K562 (cell line): ENCODE measurements at regions not wholly inside any gene's neighbourhood (a gene's known extent, or its start where the extent isn't known, plus 50 kb on each side); places are given as distances from the start of the nearest gene placed in this dataset.

Experiments used
- ATAC-seq: fragments of 200-7000 bp; cut with Tn5 transposase; 3 replicates; pipeline ENCODE4 v1.9.1; 2020; ENCODE audit warnings: moderate library complexity
- BruUV-seq: library from RNA; stranded (reverse); fragments of 400-500 nt; replicated peaks from 2 replicates; lab custom pipeline; 2021; lab: Mats Ljungman, UMichigan
- CTCF ChIA-PET: fragments of 300-600 bp; formaldehyde crosslinking; extraction: SDS; loops from one replicate; lab custom pipeline; 2021; ENCODE audit warnings: low intra/inter-chr PET ratio; lab: Yijun Ruan, JAX
- POLR2A ChIA-PET: fragments of 300-600, 350-650 bp; sonication (Branson Sonifier 250); formaldehyde crosslinking; extraction: SDS; loops from one replicate; lab custom pipeline; 2021; ENCODE audit warnings: antibody characterized with exemption, inconsistent platforms; lab: Yijun Ruan, JAX
- DNase-seq, 4 experiments: peaks; one replicate each; pipeline versions ENCODE4 v3.0.0 to v3.0.0-alpha.2; 2011 to 2018; ENCODE audit warnings: low spot score in 3 of 4, mixed read lengths in 3 of 4; ENCODE audit errors: extremely low read depth in 1 of 4
- FAIRE-seq: peaks from 2 replicates; lab custom pipeline; 2011; peaks lifted over from hg19 to GRCh38; lab: Jason Lieb, UNC
- H2AFZ ChIP-seq: 2 replicates; pipeline ENCODE4 v1.6.0; 2011; ENCODE audit warnings: low read depth, low read length, control low read depth, inconsistent platforms
- H3K27ac ChIP-seq: fragments of 200-600 bp; 3 replicates; pipeline ENCODE4 v1.8.0; 2011; ENCODE audit warnings: low read depth, mild to moderate bottlenecking, control low read depth, inconsistent platforms, low read length, moderate library complexity, mixed read lengths; ENCODE audit errors: extremely low read depth
- H3K27me3 ChIP-seq, 2 experiments: fragments of 300-600 bp in 1 of 2; 2 replicates in 1 of 2; 3 replicates in 1 of 2; pipeline versions ENCODE4 v1.6.0 to v1.8.0; 2011; ENCODE audit warnings: inconsistent platforms in 2 of 2, low read length in 2 of 2, mild to moderate bottlenecking in 1 of 2, mixed read lengths in 1 of 2, moderate library complexity in 1 of 2; ENCODE audit not compliant: control insufficient read depth in 2 of 2, insufficient read depth in 2 of 2
- H3K36me3 ChIP-seq: fragments of 300-600 bp; 3 replicates; pipeline ENCODE4 v1.8.0; 2011; ENCODE audit warnings: mild to moderate bottlenecking, low read length, inconsistent platforms; ENCODE audit not compliant: control insufficient read depth, insufficient read depth
- H3K4me1 ChIP-seq, 2 experiments: fragments of 200-600 bp in 1 of 2; replicated peaks in 1 of 2; 2 replicates in 1 of 2; 3 replicates in 1 of 2; pipeline versions ENCODE4 v1.5.1 to v1.8.0; 2011; ENCODE audit warnings: inconsistent platforms in 2 of 2, low read length in 2 of 2, mild to moderate bottlenecking in 1 of 2, mixed read lengths in 1 of 2, moderate library complexity in 1 of 2; ENCODE audit not compliant: control insufficient read depth in 2 of 2, insufficient read depth in 2 of 2
- H3K4me2 ChIP-seq: 2 replicates; pipeline ENCODE4 v1.6.1; 2011; ENCODE audit warnings: low read length, control low read depth, inconsistent platforms, mixed read lengths; ENCODE audit not compliant: insufficient read depth
- H3K4me3 ChIP-seq: fragments of 200-600 bp; sonication (generic), shearing (Covaris generic); 2 replicates; pipeline ENCODE4 v1.5.1; 2016; ENCODE audit warnings: control low read depth, inconsistent platforms
- H3K79me2 ChIP-seq: fragments of 200-600 bp; 3 replicates; pipeline ENCODE4 v1.8.0; 2011; ENCODE audit warnings: low read length, inconsistent platforms; ENCODE audit not compliant: control insufficient read depth, insufficient read depth
- H3K9ac ChIP-seq, 2 experiments: 2 replicates each; pipeline versions ENCODE4 v1.6.0 to v1.6.1; 2011; ENCODE audit warnings: low read depth in 2 of 2, low read length in 2 of 2, control low read depth in 1 of 2, inconsistent platforms in 1 of 2, mild to moderate bottlenecking in 1 of 2, mixed read lengths in 1 of 2; ENCODE audit not compliant: insufficient read depth in 1 of 2
- H3K9me1 ChIP-seq: one replicate; pipeline ENCODE4 v1.6.0; 2011; ENCODE audit warnings: inconsistent platforms, mild to moderate bottlenecking, low read length, moderate library complexity; ENCODE audit not compliant: control insufficient read depth, insufficient read depth
- H3K9me3 ChIP-seq: replicated peaks from 2 replicates; pipeline ENCODE4 v1.5.1; 2011; ENCODE audit warnings: low read depth, low read length, inconsistent platforms; ENCODE audit not compliant: control insufficient read depth, insufficient read depth
- H4K20me1 ChIP-seq: replicated peaks from 2 replicates; pipeline ENCODE4 v1.6.1; 2011; ENCODE audit warnings: low read length, inconsistent platforms, mixed read lengths; ENCODE audit not compliant: control insufficient read depth, insufficient read depth
- ATF3 ChIP-seq, 2 experiments: fragments of 450-650 bp in 1 of 2; sonication (generic) in 1 of 2; formaldehyde crosslinking in 1 of 2; IDR thresholded peaks in 1 of 2; conservative IDR thresholded peaks in 1 of 2; 2 replicates each; pipeline versions ENCODE4 v1.6.1 to v1.8.1; 2016 to 2023; ENCODE audit warnings: mild to moderate bottlenecking in 2 of 2, moderate library complexity in 2 of 2, inconsistent platforms in 1 of 2, missing genetic modification reagents in 1 of 2
- KAT8 ChIP-seq: fragments of 450-650 bp; IDR thresholded peaks from 2 replicates; pipeline ENCODE4 v1.6.1; 2016; ENCODE audit warnings: low read depth, mild to moderate bottlenecking
- L3MBTL2 ChIP-seq: fragments of 450-650 bp; IDR thresholded peaks from 2 replicates; pipeline ENCODE4 v1.6.1; 2016; ENCODE audit warnings: mild to moderate bottlenecking, moderate library complexity
- PTBP1 ChIP-seq: fragments of 200-400 bp; formaldehyde crosslinking; IDR thresholded peaks from 2 replicates; pipeline ENCODE4 v1.6.1; 2017; ENCODE audit warnings: low read depth, low read length
- RBBP5 ChIP-seq: fragments of 200-600 bp; sonication (generic); IDR thresholded peaks from 2 replicates; pipeline ENCODE4 v1.6.1; 2012; ENCODE audit warnings: borderline replicate concordance, mild to moderate bottlenecking, low read length, control low read depth, inconsistent platforms; ENCODE audit not compliant: insufficient read depth, poor library complexity, severe bottlenecking
- SOX6 ChIP-seq: fragments of 450-650 bp; IDR thresholded peaks from 2 replicates; pipeline ENCODE4 v1.6.1; 2014; ENCODE audit warnings: mild to moderate bottlenecking
- ZNF124 ChIP-seq: sonication (generic); formaldehyde crosslinking; IDR thresholded peaks from 2 replicates; pipeline ENCODE4 v1.8.1; 2022; ENCODE audit warnings: missing genetic modification reagents
- ZNF23 ChIP-seq: fragments of 250-450 bp; sonication (Bioruptor Pico); IDR thresholded peaks from 2 replicates; pipeline ENCODE4 v1.4.0; 2020; ENCODE audit warnings: mild to moderate bottlenecking
- ZNF764 ChIP-seq: fragments of 250-450 bp; sonication (Bioruptor Pico); IDR thresholded peaks from 2 replicates; pipeline ENCODE4 v1.4.0; 2020; ENCODE audit warnings: low read depth, mild to moderate bottlenecking, moderate library complexity
- WGBS: fragments of 100-300 bp; shearing (Covaris generic); methylation state at CpG from one replicate; pipeline ENCODE4 v1.1.6; 2016; ENCODE audit warnings: low coverage, mixed read lengths; ENCODE audit not compliant: insufficient coverage; ENCODE audit errors: missing lambda C conversion rate; 5-methylcytosine and 5-hydroxymethylcytosine counted together
- in situ Hi-C: fragments of 300-500 bp; cut with MboI; formaldehyde crosslinking; loops from 4 replicates; pipeline ENCODE4 v1.15.0; 2018; ENCODE audit warnings: inconsistent platforms, mixed read lengths
- intact Hi-C: fragments of 100-400 bp; cut with micrococcal nuclease; formaldehyde crosslinking; loops from 2 replicates; pipeline ENCODE4 v1.14.2; 2022
- TF ChIP-seq, protein P1 (sequence below): fragments of 450-650 bp; formaldehyde crosslinking; IDR thresholded peaks from 2 replicates; pipeline ENCODE4 v1.4.0; 2020; ENCODE audit warnings: mild to moderate bottlenecking
- TF ChIP-seq, protein P2 (sequence below): sonication (generic); formaldehyde crosslinking; IDR thresholded peaks from 2 replicates; pipeline ENCODE4 v1.8.1; 2022; ENCODE audit warnings: missing genetic modification reagents

DNA sequence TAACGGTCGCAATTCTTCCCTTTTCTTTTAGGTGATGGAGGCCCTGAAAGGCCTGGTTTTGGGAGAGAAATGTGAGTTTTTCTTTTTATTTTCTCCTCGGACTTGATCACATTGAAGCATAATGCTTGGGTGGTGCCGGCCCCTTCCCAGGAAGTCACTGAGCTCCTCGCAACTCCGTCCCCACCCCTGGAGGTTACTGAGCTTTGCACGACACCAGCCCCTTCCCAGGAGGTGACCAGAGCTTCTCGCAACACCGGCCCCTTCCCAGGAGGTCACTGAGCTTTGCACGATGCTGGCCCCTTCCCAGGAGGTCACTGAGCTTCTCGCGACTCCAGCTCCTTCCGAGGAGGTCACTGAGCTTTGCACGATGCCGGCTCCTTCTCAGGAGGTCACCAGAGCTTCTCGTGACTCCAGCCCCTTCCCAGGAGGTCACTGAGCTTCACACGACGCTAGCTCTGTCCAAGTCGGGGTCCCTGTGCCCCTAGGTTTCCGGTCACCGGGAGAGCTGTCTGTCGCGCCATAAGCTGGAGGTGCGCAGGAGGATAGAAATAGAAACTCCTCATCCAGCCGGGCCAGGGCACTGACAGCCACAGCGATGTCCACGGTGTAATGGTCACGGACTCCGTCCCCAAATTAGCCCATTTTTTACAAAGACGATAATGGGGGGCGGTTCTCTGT lies 586.4 kb downstream of the BRD1 start:
- CTCF ChIA-PET = no interaction called here

More for the DNA sequence above, 586.4 kb downstream of the BRD1 start:
- 0% methylated on average over 29 of the region's 31 CpGs for WGBS
- Histone ChIP-seq H2AFZ (no peak overlapping the region), H3K9me3 (no peaks in the 10 kb centered on the region), H3K79me2 (no peaks in the 10 kb centered on the region), H3K4me2 (no peak overlapping the region), H3K27ac (no peak overlapping the region), H3K4me3 (no peak overlapping the region), H3K4me1 (no peaks in the 10 kb centered on the region), H4K20me1 (no peaks in the 10 kb centered on the region), H3K9ac (no peak overlapping the region), H3K36me3 (no peaks in the 10 kb centered on the region), H3K27me3 (no peaks in the 10 kb centered on the region; a peak in 1 of 5 replicates), H3K9me1 (peaks cover 2% of the 10 kb centered on the region)
- DNase-seq = no peak
- in situ Hi-C loops = no loop called here
- FAIRE-seq = no peak
- no peak for ATAC-seq
- no TSS peak for BruUV-seq
- no peak for TF ChIP-seq KAT8
- TF ChIP-seq L3MBTL2 = no peak
- TF ChIP-seq ZNF23 (CRISPR knock-in tag) = no peak
- TF ChIP-seq ATF3 (IDR thresholded peaks at IDR 0.05) = no peak
- no peak for TF ChIP-seq ATF3 (CRISPR knock-in tag; conservative IDR thresholded peaks at IDR 0.05)
- no peak for TF ChIP-seq SOX6
- no peak for TF ChIP-seq PTBP1
- no peak for TF ChIP-seq ZNF124 (CRISPR knock-in tag)
- TF ChIP-seq, protein P1, sequence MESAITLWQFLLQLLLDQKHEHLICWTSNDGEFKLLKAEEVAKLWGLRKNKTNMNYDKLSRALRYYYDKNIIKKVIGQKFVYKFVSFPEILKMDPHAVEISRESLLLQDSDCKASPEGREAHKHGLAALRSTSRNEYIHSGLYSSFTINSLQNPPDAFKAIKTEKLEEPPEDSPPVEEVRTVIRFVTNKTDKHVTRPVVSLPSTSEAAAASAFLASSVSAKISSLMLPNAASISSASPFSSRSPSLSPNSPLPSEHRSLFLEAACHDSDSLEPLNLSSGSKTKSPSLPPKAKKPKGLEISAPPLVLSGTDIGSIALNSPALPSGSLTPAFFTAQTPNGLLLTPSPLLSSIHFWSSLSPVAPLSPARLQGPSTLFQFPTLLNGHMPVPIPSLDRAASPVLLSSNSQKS = no peak
- no peak for TF ChIP-seq ZNF764
- TF ChIP-seq RBBP5 = no peak
- TF ChIP-seq, protein P2, sequence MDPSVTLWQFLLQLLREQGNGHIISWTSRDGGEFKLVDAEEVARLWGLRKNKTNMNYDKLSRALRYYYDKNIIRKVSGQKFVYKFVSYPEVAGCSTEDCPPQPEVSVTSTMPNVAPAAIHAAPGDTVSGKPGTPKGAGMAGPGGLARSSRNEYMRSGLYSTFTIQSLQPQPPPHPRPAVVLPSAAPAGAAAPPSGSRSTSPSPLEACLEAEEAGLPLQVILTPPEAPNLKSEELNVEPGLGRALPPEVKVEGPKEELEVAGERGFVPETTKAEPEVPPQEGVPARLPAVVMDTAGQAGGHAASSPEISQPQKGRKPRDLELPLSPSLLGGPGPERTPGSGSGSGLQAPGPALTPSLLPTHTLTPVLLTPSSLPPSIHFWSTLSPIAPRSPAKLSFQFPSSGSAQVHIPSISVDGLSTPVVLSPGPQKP (CRISPR knock-in tag) = no peak
- POLR2A ChIA-PET = no interaction called here
- intact Hi-C loops = no loop called here
